ENCODE measurements at regions not wholly inside any gene's neighbourhood (a gene's known extent, or its start where the extent isn't known, plus 50 kb on each side); places are given as distances from the start of the nearest gene placed in this dataset.

- TF ChIP-seq SUZ12 (IDR thresholded peaks at IDR 0.05): no peak
- ChIA-PET CTCF (no interaction called here), POLR2A (no interaction called here)
- DNase-seq (ENCODE audit: extremely low spot score): no peak
Observed at GRCh38 chr6:163950159-163950558, 535.6 kb downstream of the QKI start.

DNA sequence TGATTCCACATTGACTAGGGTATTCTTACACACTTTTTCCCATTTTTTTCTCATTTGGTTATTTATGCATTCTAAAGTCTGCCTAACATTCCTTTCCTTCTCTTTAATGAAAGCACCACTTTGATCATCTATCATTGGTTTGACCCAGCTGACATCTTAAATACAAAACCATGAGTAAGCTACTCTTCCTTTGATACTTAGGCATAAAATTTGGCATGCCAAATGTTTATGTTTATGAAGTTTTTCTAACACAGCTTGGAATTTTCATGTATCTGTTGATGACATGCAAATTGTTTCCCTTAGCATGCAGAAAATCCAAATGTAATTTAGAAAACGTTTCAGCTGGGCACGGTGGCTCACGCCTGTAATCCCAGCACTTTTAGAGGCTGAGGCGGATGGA, 534.9 kb downstream of the QKI start:
- no peak for DNase-seq (ENCODE audit: extremely low spot score)
- CTCF ChIA-PET: no interaction called here
- POLR2A ChIA-PET: no interaction called here

DNA sequence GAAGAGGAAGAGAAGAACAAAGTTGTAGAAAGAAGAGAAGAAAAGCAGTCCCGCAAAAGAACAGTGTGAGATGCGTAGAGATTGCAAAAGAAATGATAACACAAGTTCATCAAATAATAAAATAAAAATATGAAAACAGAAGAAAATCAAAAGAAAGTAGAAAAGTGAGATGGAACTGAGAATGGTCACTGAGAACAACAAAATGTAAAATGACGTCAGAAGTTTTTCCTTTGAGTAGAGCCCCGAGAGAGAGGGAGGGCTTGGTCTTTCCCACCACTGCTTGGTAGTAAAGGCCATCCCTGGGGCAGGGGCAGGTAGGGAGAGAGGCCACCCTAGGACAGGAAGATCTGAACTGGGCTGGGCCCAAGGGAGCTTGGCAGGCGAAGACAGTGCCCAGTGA, 533.7 kb downstream of the QKI start:
- POLR2A ChIA-PET: no interaction called here
- CTCF ChIA-PET: no interaction called here
- DNase-seq (ENCODE audit: extremely low spot score): no peak
- TF ChIP-seq FOXK2 (IDR thresholded peaks at IDR 0.05): no peak
- no peak for TF ChIP-seq ZNF384 (IDR thresholded peaks at IDR 0.05)
- TF ChIP-seq SP1 (IDR thresholded peaks at IDR 0.05): no peak
- no peak for TF ChIP-seq SUZ12 (IDR thresholded peaks at IDR 0.05)
- no peak for TF ChIP-seq FOXA1 (IDR thresholded peaks at IDR 0.05)
- no peak for TF ChIP-seq L3MBTL2 (conservative IDR thresholded peaks at IDR 0.05)
- no peak for TF ChIP-seq ARNT (IDR thresholded peaks at IDR 0.05)
- no peak for TF ChIP-seq PKNOX1 (IDR thresholded peaks at IDR 0.05)
- TF ChIP-seq BHLHE40 (IDR thresholded peaks at IDR 0.05; ENCODE audit: borderline replicate concordance): no peak
- TF ChIP-seq ELF4 (IDR thresholded peaks at IDR 0.05): no peak
- TF ChIP-seq FOXM1 (IDR thresholded peaks at IDR 0.05; ENCODE audit: borderline replicate concordance): no peak
- no peak for TF ChIP-seq HDGF (IDR thresholded peaks at IDR 0.05; ENCODE audit: borderline replicate concordance)
- no peak for TF ChIP-seq NFRKB (IDR thresholded peaks at IDR 0.05)
- TF ChIP-seq LEF1 (IDR thresholded peaks at IDR 0.05; ENCODE audit: borderline replicate concordance): no peak
- TF ChIP-seq TARDBP (IDR thresholded peaks at IDR 0.05): no peak
- no peak for TF ChIP-seq CTBP1 (IDR thresholded peaks at IDR 0.05; ENCODE audit: borderline replicate concordance)

More for the DNA sequence above, 534.9 kb downstream of the QKI start:
- TF ChIP-seq FOXK2 (IDR thresholded peaks at IDR 0.05) (no peak), ARNT (IDR thresholded peaks at IDR 0.05) (no peak), CTBP1 (IDR thresholded peaks at IDR 0.05; ENCODE audit: borderline replicate concordance) (no peak), FOXA1 (IDR thresholded peaks at IDR 0.05) (no peak), ZNF384 (IDR thresholded peaks at IDR 0.05) (no peak), L3MBTL2 (conservative IDR thresholded peaks at IDR 0.05) (no peak), FOXM1 (IDR thresholded peaks at IDR 0.05; ENCODE audit: borderline replicate concordance) (no peak), ELF4 (IDR thresholded peaks at IDR 0.05) (no peak), LEF1 (IDR thresholded peaks at IDR 0.05; ENCODE audit: borderline replicate concordance) (no peak), SUZ12 (IDR thresholded peaks at IDR 0.05) (no peak), HDGF (IDR thresholded peaks at IDR 0.05; ENCODE audit: borderline replicate concordance) (no peak), BHLHE40 (IDR thresholded peaks at IDR 0.05; ENCODE audit: borderline replicate concordance) (no peak), TARDBP (IDR thresholded peaks at IDR 0.05) (no peak), PKNOX1 (IDR thresholded peaks at IDR 0.05) (no peak), SP1 (IDR thresholded peaks at IDR 0.05) (no peak), NFRKB (IDR thresholded peaks at IDR 0.05) (no peak)

DNA sequence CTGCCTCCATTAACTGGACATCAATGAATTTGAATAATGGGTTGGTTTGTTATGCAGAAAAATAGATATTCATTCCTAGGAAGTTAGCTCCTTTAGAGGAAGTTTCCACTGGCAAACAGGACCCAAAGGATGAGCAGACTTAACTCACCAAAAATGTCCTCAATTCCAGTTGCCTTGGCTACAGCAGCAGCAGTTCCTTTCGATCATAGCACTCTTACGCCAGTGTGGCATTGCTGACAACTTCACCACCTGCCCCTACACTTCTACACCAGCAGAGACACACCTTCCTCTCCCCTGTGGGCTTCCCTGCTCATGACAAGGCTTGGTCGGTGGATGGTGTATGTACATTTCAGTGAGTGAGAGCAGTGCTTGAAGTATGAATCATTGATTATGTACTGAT, 532.8 kb downstream of the QKI start:
- no peak for TF ChIP-seq L3MBTL2 (conservative IDR thresholded peaks at IDR 0.05)
- no peak for TF ChIP-seq FOXM1 (IDR thresholded peaks at IDR 0.05; ENCODE audit: borderline replicate concordance)
- no peak for TF ChIP-seq FOXA1 (IDR thresholded peaks at IDR 0.05)
- TF ChIP-seq HDGF (IDR thresholded peaks at IDR 0.05; ENCODE audit: borderline replicate concordance): no peak
- no peak for TF ChIP-seq ELF4 (IDR thresholded peaks at IDR 0.05)
- no peak for TF ChIP-seq ZNF384 (IDR thresholded peaks at IDR 0.05)
- no peak for TF ChIP-seq PKNOX1 (IDR thresholded peaks at IDR 0.05)
- no peak for TF ChIP-seq SUZ12 (IDR thresholded peaks at IDR 0.05)
- TF ChIP-seq BHLHE40 (IDR thresholded peaks at IDR 0.05; ENCODE audit: borderline replicate concordance): no peak
- TF ChIP-seq TARDBP (IDR thresholded peaks at IDR 0.05): no peak
- TF ChIP-seq ARNT (IDR thresholded peaks at IDR 0.05): no peak
- TF ChIP-seq NFRKB (IDR thresholded peaks at IDR 0.05): no peak
- TF ChIP-seq LEF1 (IDR thresholded peaks at IDR 0.05; ENCODE audit: borderline replicate concordance): no peak
- TF ChIP-seq SP1 (IDR thresholded peaks at IDR 0.05): no peak
- no peak for TF ChIP-seq CTBP1 (IDR thresholded peaks at IDR 0.05; ENCODE audit: borderline replicate concordance)
- TF ChIP-seq FOXK2 (IDR thresholded peaks at IDR 0.05): no peak
- POLR2A ChIA-PET: no interaction called here
- CTCF ChIA-PET: interaction anchor here (0.7 kb wide), 2 partner anchors 9 to 236 kb away, joined by 3 read pairs; no protein-coding TSS in a partner anchor
- DNase-seq (ENCODE audit: extremely low spot score): no peak

DNA sequence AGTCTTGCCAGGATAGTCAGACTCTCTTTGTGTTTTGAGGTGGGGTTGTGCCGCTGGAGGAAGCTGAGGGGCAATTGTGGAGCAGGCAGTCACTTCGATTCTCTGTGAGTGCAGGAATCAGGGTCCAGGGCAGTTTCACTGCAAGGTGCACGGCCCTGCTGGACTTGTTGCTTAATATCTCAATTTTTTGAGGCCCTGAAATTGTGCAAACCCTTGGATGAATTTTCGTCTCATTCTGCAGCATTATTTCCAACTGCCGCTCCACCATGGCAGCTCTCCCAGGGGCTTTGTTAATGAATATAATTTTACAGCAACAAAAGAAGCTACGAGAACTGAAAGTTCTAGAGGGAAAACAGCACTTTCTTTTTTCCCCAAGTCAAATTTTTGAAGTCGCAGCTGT, 531.9 kb downstream of the QKI start:
- POLR2A ChIA-PET: no interaction called here

More for the DNA sequence above, 531.9 kb downstream of the QKI start:
- CTCF ChIA-PET: interaction anchor here (0.6 to 0.7 kb wide), 2 partner anchors 77 to 236 kb away, joined by 3 read pairs; no protein-coding TSS in a partner anchor
- no peak for DNase-seq (ENCODE audit: extremely low spot score)
- TF ChIP-seq TARDBP (IDR thresholded peaks at IDR 0.05) (no peak), CTBP1 (IDR thresholded peaks at IDR 0.05; ENCODE audit: borderline replicate concordance) (no peak), NFRKB (IDR thresholded peaks at IDR 0.05) (no peak), ZNF384 (IDR thresholded peaks at IDR 0.05) (no peak), SUZ12 (IDR thresholded peaks at IDR 0.05) (no peak), ARNT (IDR thresholded peaks at IDR 0.05) (no peak), L3MBTL2 (conservative IDR thresholded peaks at IDR 0.05) (no peak), SP1 (IDR thresholded peaks at IDR 0.05) (no peak), ELF4 (IDR thresholded peaks at IDR 0.05) (no peak), FOXA1 (IDR thresholded peaks at IDR 0.05) (no peak), HDGF (IDR thresholded peaks at IDR 0.05; ENCODE audit: borderline replicate concordance) (no peak), FOXK2 (IDR thresholded peaks at IDR 0.05) (no peak), BHLHE40 (IDR thresholded peaks at IDR 0.05; ENCODE audit: borderline replicate concordance) (no peak), FOXM1 (IDR thresholded peaks at IDR 0.05; ENCODE audit: borderline replicate concordance) (no peak), LEF1 (IDR thresholded peaks at IDR 0.05; ENCODE audit: borderline replicate concordance) (no peak), PKNOX1 (IDR thresholded peaks at IDR 0.05) (no peak)

All from HEK293T (cell line).